Breast epithelium (tissue), 4 donors: ENCODE measurements at regions not wholly inside any gene's neighbourhood (a gene's known extent, or its start where the extent isn't known, plus 50 kb on each side); places are given as distances from the start of the nearest gene placed in this dataset.

ENCODE experiments used
- DNase-seq, 2 donors: peaks; one replicate each; pipeline ENCODE4 v3.0.0-alpha.2; 2019; ENCODE audit warnings: low spot score in 2 of 2
- H3K27ac ChIP-seq, 2 donors: fragments of 200-600 bp; sonication (generic) in 1 of 2; one replicate each; pipeline ENCODE4 v1.5.1; 2016 to 2019; ENCODE audit warnings: mild to moderate bottlenecking in 1 of 2
- H3K27me3 ChIP-seq, 2 donors: fragments of 200-600 bp; sonication (generic) in 1 of 2; one replicate each; pipeline versions ENCODE4 v1.5.1 to v1.6.0; 2017 to 2019; ENCODE audit warnings: control low read depth in 1 of 2, mild to moderate bottlenecking in 1 of 2
- H3K36me3 ChIP-seq: fragments of 200-600 bp; one replicate; pipeline ENCODE4 v1.5.1; 2019
- H3K4me1 ChIP-seq, 2 donors: fragments of 200-600 bp; sonication (generic); one replicate each; pipeline ENCODE4 v1.5.1; 2016 to 2019; ENCODE audit warnings: control low read depth in 1 of 2
- H3K4me3 ChIP-seq, 3 donors: fragments of 200-600 bp; sonication (generic); 1 replicate in 2 of 3; 2 replicates in 1 of 3; pipeline ENCODE4 v1.5.1; 2016 to 2019; ENCODE audit warnings: mild to moderate bottlenecking in 3 of 3, moderate library complexity in 2 of 3
- H3K9me3 ChIP-seq, 2 donors: fragments of 200-600 bp; sonication (generic) in 1 of 2; one replicate each; pipeline ENCODE4 v1.5.1; 2016 to 2019; ENCODE audit warnings: control low read depth in 1 of 2
- POLR2A ChIP-seq: fragments of 450-650 bp; IDR thresholded peaks from one replicate; pipeline ENCODE4 v1.6.1; 2016; ENCODE audit warnings: antibody characterized with exemption, mild to moderate bottlenecking, moderate library complexity
- POLR2AphosphoS5 ChIP-seq, 3 donors: sonication (generic); formaldehyde crosslinking; IDR thresholded peaks; one replicate each; pipeline ENCODE4 v1.6.1; 2017; ENCODE audit warnings: antibody characterized with exemption in 3 of 3
- intact Hi-C: fragments of 100-400 bp; cut with DNase I; formaldehyde crosslinking; loops from one replicate; pipeline ENCODE4 v1.15.1; 2023; ENCODE audit warnings: low total_unique reads
- TF ChIP-seq, protein P1 (sequence below), 3 donors: fragments of 450-650 bp; IDR thresholded peaks; one replicate each; pipeline ENCODE4 v1.5.1; 2016 to 2017; ENCODE audit warnings: antibody characterized with exemption in 3 of 3, mild to moderate bottlenecking in 3 of 3, moderate library complexity in 3 of 3

DNA sequence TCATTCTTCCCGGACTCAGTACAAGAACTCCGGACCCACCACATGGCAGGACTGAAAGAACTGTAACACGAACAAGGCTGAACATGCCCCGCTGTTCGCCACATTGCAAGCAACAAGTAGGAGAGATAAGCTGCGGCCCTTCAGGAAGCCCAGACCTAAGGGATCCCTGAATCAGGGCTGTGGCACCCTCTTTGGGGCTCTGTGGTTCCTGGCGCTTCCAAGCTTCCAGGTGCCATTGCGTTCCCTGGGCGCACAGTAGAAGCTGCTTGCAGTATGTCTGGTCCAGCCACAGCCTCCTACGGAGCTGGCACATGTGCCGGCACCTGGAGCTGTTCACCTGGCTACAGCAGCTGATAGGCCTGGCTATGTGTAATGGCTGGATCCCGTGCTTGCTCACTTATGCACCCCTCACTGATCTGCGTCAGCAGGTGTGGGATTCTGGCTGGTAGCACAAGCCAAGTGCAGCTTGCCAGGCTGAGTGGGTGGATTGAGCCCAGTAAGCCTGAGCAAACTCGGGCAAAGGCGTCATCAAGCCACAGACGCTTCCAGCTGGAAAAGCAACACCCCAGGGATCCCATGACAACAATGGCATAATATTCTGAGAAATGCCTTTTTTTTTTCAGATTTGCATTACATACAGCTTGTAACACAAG is 748.6 kb upstream of the GBE1 start:
- intact Hi-C loops, result no loop called here
- H3K27ac ChIP-seq, result no peak overlapping the region
- no peaks in the 10 kb centered on the region for H3K27me3 ChIP-seq
- no peak overlapping the region for H3K4me3 ChIP-seq
- peaks cover 0 to 7% of the 10 kb centered on the region in 2 donors for H3K9me3 ChIP-seq
- TF ChIP-seq POLR2A, result no peak
- TF ChIP-seq POLR2AphosphoS5 (IDR thresholded peaks at IDR 0.05), result no peak
- TF ChIP-seq, protein P1, sequence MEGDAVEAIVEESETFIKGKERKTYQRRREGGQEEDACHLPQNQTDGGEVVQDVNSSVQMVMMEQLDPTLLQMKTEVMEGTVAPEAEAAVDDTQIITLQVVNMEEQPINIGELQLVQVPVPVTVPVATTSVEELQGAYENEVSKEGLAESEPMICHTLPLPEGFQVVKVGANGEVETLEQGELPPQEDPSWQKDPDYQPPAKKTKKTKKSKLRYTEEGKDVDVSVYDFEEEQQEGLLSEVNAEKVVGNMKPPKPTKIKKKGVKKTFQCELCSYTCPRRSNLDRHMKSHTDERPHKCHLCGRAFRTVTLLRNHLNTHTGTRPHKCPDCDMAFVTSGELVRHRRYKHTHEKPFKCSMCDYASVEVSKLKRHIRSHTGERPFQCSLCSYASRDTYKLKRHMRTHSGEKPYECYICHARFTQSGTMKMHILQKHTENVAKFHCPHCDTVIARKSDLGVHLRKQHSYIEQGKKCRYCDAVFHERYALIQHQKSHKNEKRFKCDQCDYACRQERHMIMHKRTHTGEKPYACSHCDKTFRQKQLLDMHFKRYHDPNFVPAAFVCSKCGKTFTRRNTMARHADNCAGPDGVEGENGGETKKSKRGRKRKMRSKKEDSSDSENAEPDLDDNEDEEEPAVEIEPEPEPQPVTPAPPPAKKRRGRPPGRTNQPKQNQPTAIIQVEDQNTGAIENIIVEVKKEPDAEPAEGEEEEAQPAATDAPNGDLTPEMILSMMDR (IDR thresholded peaks at IDR 0.05), result no peak
- no peaks in the 10 kb centered on the region for H3K4me1 ChIP-seq
- no peaks in the 10 kb centered on the region for H3K36me3 ChIP-seq
- DNase-seq, result no peak

DNA sequence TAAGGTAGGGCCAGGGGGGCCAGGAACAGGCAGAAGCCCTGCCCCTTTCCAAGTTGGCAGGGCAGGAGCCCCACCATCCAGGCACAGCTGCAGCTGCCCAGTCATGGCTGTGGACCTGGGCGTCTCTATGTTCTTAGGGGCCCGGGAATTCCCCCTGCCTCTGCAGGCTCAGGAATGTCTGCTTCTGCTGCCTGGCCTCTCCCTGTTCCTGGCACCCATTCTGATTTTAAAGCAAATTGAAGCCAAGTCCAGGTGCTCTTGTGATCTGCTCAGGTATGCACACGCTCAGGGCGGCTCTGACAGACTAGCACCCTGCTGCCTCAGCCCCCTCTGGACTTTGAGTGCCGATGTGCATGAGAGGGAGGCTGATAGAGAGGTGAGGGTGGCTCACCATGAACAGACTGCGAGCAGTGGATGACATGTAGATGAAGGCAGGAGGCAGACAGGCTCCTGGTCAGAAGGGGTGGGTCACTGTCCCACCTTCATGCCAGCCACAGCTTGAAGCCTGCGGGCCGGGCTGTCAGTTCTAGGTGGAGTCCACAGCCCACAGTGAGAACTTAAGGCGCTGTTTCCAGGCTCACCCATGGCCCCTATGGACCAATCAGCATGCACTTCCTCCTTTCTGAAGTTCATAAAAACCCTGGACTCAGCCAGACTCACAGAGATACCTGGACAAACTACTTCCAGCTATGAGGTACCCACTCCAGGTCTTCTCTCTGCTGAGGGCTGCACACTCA is 747.8 kb upstream of the GBE1 start:
- TF ChIP-seq POLR2AphosphoS5 (IDR thresholded peaks at IDR 0.05) (no peak), POLR2A (no peak)
- TF ChIP-seq, protein P1 (IDR thresholded peaks at IDR 0.05), result no peak
- Histone ChIP-seq H3K4me3 (no peak overlapping the region), H3K27me3 (no peaks in the 10 kb centered on the region), H3K36me3 (no peaks in the 10 kb centered on the region), H3K4me1 (no peaks in the 10 kb centered on the region), H3K27ac (no peak overlapping the region), H3K9me3 (peaks cover 0 to 7% of the 10 kb centered on the region in 2 donors)
- no peak for DNase-seq
- intact Hi-C loops, result no loop called here

DNA sequence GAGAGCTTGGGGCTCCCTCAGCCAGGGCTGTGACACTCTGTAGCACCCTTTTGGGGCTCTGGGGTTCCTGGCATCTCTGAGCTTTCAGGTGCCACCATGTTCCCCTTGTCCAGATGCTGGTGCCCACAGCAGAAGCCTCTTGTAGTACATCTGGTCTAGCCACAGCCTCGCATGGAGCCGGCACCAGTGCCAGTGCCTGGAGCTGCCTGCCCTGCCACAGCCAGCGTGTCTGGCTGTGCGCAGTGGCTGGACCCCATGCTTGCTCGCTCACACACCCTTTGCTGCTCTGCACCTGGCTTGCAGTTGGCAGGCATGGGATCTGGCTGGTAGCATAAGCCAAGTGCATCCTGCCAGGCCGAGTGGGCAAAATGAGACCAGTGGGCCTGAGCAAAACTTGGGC is 744.8 kb upstream of the GBE1 start:
- no peak for DNase-seq
- Histone ChIP-seq H3K4me3 (no peak overlapping the region), H3K27me3 (no peaks in the 10 kb centered on the region), H3K4me1 (no peaks in the 10 kb centered on the region), H3K36me3 (no peaks in the 10 kb centered on the region), H3K9me3 (peaks cover 0 to 7% of the 10 kb centered on the region in 2 donors), H3K27ac (no peak overlapping the region)
- intact Hi-C loops, result no loop called here
- TF ChIP-seq POLR2AphosphoS5 (IDR thresholded peaks at IDR 0.05), result no peak
- no peak for TF ChIP-seq POLR2A
- TF ChIP-seq, protein P1 (IDR thresholded peaks at IDR 0.05), result no peak

DNA sequence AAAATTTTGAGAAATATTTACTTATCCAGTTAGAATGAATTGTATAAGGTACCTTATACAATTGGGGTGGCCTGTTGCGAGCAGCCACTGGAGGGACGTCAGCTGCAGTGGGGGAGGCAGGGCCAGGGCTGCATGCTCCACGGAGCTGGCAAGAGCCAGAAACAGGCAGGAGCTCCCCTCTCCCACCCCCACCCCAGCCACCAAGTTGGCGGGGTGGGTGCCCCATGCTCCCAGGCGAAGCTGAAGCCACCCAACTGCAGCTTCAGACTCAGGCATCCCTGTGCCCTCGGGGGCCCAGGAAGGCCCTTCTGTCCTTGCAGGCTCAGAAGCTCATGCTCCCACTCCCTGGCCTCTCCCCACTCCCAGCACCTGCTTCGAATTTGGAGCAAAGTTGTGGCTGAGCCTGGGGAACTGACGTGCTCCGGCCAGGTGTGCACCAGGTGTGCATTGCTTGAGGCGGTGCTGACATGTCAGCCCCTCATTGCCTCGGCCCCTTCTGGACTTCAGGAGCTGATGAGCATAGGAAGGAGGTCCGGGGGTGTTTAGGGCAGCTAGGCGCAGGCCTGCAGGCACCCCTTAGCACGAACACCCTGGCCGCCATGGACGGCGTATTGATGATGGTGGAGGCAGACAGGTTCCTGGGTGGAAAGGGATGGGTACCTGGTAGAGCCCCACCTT is 743.8 kb upstream of the GBE1 start:
- Histone ChIP-seq H3K4me1 (no peaks in the 10 kb centered on the region), H3K27me3 (no peaks in the 10 kb centered on the region), H3K4me3 (no peak overlapping the region), H3K36me3 (no peaks in the 10 kb centered on the region), H3K27ac (no peak overlapping the region), H3K9me3 (peaks cover 0 to 7% of the 10 kb centered on the region in 2 donors)
- intact Hi-C loops, result no loop called here
- no peak for DNase-seq
- TF ChIP-seq, protein P1 (IDR thresholded peaks at IDR 0.05), result no peak
- TF ChIP-seq POLR2A (no peak), POLR2AphosphoS5 (IDR thresholded peaks at IDR 0.05) (no peak)

DNA sequence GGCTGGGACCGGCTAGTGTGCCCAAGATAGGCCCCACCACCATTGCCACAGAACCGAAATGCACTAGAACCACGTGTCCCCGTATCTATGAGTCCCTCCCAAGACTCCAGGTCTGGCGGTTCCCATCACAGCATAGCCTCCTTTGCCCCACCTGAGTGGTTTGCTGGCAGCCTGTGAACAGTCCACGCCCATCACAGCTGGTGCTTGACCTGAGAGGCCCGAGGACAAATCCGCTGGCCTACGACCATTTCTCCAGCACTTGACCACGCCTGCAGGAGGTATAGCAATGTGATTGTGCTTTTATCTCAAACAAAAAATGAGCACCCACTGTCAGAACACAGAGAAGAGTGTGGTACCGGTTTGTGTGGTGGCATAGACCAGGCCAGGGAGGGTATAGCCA is 736.7 kb upstream of the GBE1 start:
- no peaks in the 10 kb centered on the region for H3K27me3 ChIP-seq
- DNase-seq, result no peak
- no peaks in the 10 kb centered on the region for H3K4me1 ChIP-seq
- TF ChIP-seq POLR2AphosphoS5 (IDR thresholded peaks at IDR 0.05) (no peak), POLR2A (no peak)
- TF ChIP-seq, protein P1 (IDR thresholded peaks at IDR 0.05), result no peak
- H3K27ac ChIP-seq, result no peak overlapping the region
- intact Hi-C loops, result no loop called here
- no peak overlapping the region for H3K4me3 ChIP-seq
- no peaks in the 10 kb centered on the region for H3K9me3 ChIP-seq
- H3K36me3 ChIP-seq, result no peaks in the 10 kb centered on the region
